ENCODE measurements at regions not wholly inside any gene's neighbourhood (a gene's known extent, or its start where the extent isn't known, plus 50 kb on each side); places are given as distances from the start of the nearest gene placed in this dataset.

- TF ChIP-seq CTCF (IDR thresholded peaks at IDR 0.05 in 4 of 5, conservative IDR thresholded peaks at IDR 0.05 in 1 of 5): no peak
- no peak for TF ChIP-seq POLR2A (IDR thresholded peaks at IDR 0.05)
Observed at GRCh38 chr14:47919334-47919846, 244.0 kb upstream of the MDGA2 start.

Measured in gastrocnemius medialis (tissue), 4 donors.